ENCODE measurements at regions not wholly inside any gene's neighbourhood (a gene's known extent, or its start where the extent isn't known, plus 50 kb on each side); places are given as distances from the start of the nearest gene placed in this dataset.

GRCh38 chr17:72406498-72406897 lies 285.7 kb downstream of the SOX9 start:
- TF ChIP-seq, protein P1, sequence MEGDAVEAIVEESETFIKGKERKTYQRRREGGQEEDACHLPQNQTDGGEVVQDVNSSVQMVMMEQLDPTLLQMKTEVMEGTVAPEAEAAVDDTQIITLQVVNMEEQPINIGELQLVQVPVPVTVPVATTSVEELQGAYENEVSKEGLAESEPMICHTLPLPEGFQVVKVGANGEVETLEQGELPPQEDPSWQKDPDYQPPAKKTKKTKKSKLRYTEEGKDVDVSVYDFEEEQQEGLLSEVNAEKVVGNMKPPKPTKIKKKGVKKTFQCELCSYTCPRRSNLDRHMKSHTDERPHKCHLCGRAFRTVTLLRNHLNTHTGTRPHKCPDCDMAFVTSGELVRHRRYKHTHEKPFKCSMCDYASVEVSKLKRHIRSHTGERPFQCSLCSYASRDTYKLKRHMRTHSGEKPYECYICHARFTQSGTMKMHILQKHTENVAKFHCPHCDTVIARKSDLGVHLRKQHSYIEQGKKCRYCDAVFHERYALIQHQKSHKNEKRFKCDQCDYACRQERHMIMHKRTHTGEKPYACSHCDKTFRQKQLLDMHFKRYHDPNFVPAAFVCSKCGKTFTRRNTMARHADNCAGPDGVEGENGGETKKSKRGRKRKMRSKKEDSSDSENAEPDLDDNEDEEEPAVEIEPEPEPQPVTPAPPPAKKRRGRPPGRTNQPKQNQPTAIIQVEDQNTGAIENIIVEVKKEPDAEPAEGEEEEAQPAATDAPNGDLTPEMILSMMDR (IDR thresholded peaks at IDR 0.05) = no peak
- no peak for TF ChIP-seq POLR2A (IDR thresholded peaks at IDR 0.05)

Data from testis (tissue), 2 donors.